K562 (cell line): ENCODE measurements at regions not wholly inside any gene's neighbourhood (a gene's known extent, or its start where the extent isn't known, plus 50 kb on each side); places are given as distances from the start of the nearest gene placed in this dataset.
A peak's percentile ranks its signal among the peaks of the same experiment; 100 is the strongest.

Experiments
- CBFA2T2 ChIP-seq: fragments of 450-650 bp; conservative IDR thresholded peaks from 2 replicates; pipeline ENCODE4 v1.6.1; 2017; ENCODE audit warnings: mild to moderate bottlenecking
- CHCHD3 ChIP-seq: fragments of 250-450 bp; sonication (Bioruptor Pico); IDR thresholded peaks from 2 replicates; pipeline ENCODE4 v2.1.2; 2022; ENCODE audit warnings: mild to moderate bottlenecking
- KLF10 ChIP-seq: fragments of 250-450 bp; sonication (Bioruptor Pico); IDR thresholded peaks from 2 replicates; pipeline ENCODE4 v1.6.1; 2021; ENCODE audit warnings: matching md5 sums
- MEF2A ChIP-seq: IDR thresholded peaks from 2 replicates; pipeline ENCODE4 v1.6.1; 2011; ENCODE audit warnings: low read depth, mild to moderate bottlenecking, low read length, moderate library complexity; ENCODE audit not compliant: control insufficient read depth
- NFE2 ChIP-seq: IDR thresholded peaks from 2 replicates; pipeline ENCODE4 v1.6.1; 2014; ENCODE audit warnings: antibody characterized with exemption, low read depth
- NFE2L1 ChIP-seq: fragments of 450-650 bp; IDR thresholded peaks from 2 replicates; pipeline ENCODE4 v1.6.1; 2016; ENCODE audit warnings: missing genetic modification characterization, low read depth, mild to moderate bottlenecking, missing compliant biosample characterization, moderate library complexity, borderline replicate concordance
- NR3C1 ChIP-seq: sonication (generic); formaldehyde crosslinking; IDR thresholded peaks from 2 replicates; pipeline ENCODE4 v1.8.1; 2022; ENCODE audit warnings: missing genetic modification reagents
- OTX1 ChIP-seq: fragments of 450-650 bp; formaldehyde crosslinking; IDR thresholded peaks from 2 replicates; pipeline ENCODE4 v1.4.0; 2022; ENCODE audit warnings: mild to moderate bottlenecking
- PHB ChIP-seq: fragments of 250-450 bp; sonication (Bioruptor Pico); IDR thresholded peaks from 2 replicates; pipeline ENCODE4 v1.5.0; 2021
- POU5F1 ChIP-seq: fragments of 150-350 bp; IDR thresholded peaks from 2 replicates; pipeline ENCODE4 v1.6.1; 2014; ENCODE audit warnings: borderline replicate concordance, low read length, low read depth, mild to moderate bottlenecking; ENCODE audit not compliant: partially characterized antibody
- REST ChIP-seq, 2 experiments: fragments of 450-650 bp; formaldehyde crosslinking in 1 of 2; IDR thresholded peaks; 2 replicates each; pipeline versions ENCODE4 v1.4.0 to v1.6.1; 2014 to 2020; ENCODE audit warnings: mild to moderate bottlenecking in 2 of 2, borderline replicate concordance in 1 of 2, low read depth in 1 of 2
- SNAPC5 ChIP-seq: fragments of 250-450 bp; sonication (Bioruptor Pico); IDR thresholded peaks from 2 replicates; pipeline ENCODE4 v1.8.0; 2021; ENCODE audit warnings: moderate library complexity, mild to moderate bottlenecking, inconsistent platforms
- SRSF3 ChIP-seq: fragments of 200-400 bp; formaldehyde crosslinking; IDR thresholded peaks from 2 replicates; pipeline ENCODE4 v1.6.1; 2016; ENCODE audit warnings: mild to moderate bottlenecking, low read length, moderate library complexity; ENCODE audit not compliant: insufficient read depth
- STAT5A ChIP-seq: IDR thresholded peaks from 2 replicates; pipeline ENCODE4 v1.6.1; 2012; ENCODE audit warnings: low read length, inconsistent platforms, borderline replicate concordance
- TAL1 ChIP-seq: fragments of 450-650 bp; IDR thresholded peaks from 2 replicates; pipeline ENCODE4 v1.6.1; 2016; ENCODE audit warnings: mild to moderate bottlenecking
- ZBTB11 ChIP-seq, 3 experiments: fragments of 200-800 bp in 1 of 3; fragments of 250-450 bp in 1 of 3; fragments of 450-650 bp in 1 of 3; sonication (Bioruptor Pico) in 1 of 3; sonication (Bioruptor generic) in 1 of 3; formaldehyde crosslinking in 1 of 3; IDR thresholded peaks; 2 replicates each; pipeline versions ENCODE4 v1.6.1 to v1.8.0; 2016 to 2022; ENCODE audit warnings: mild to moderate bottlenecking in 2 of 3, missing genetic modification characterization in 2 of 3, missing compliant biosample characterization in 1 of 3, moderate library complexity in 1 of 3
- ZNF212 ChIP-seq: fragments of 450-650 bp; formaldehyde crosslinking; IDR thresholded peaks from 2 replicates; pipeline ENCODE4 v1.4.0; 2020; ENCODE audit warnings: mild to moderate bottlenecking
- ZNF253 ChIP-seq: fragments of 250-450 bp; sonication (Bioruptor Pico); conservative IDR thresholded peaks from 2 replicates; pipeline ENCODE4 v1.6.1; 2021; ENCODE audit warnings: mild to moderate bottlenecking

GRCh38 chr12:116346222-116346621, 68.7 kb upstream of the MED13L start (continued):
- no peak for TF ChIP-seq SNAPC5
- TF ChIP-seq ZBTB11 (CRISPR knock-in tag; IDR thresholded peaks at IDR 0.05) = no peak
- no peak for TF ChIP-seq SRSF3
- peak; percentile 54 for TF ChIP-seq REST (IDR thresholded peaks at IDR 0.05; ENCODE audit: borderline replicate concordance)
- no peak for TF ChIP-seq REST (CRISPR knock-in tag; IDR thresholded peaks at IDR 0.05; ENCODE audit: low read depth)
- no peak for TF ChIP-seq ZNF212
- no peak for TF ChIP-seq PHB (CRISPR knock-in tag)
- no peak for TF ChIP-seq KLF10
- no peak for TF ChIP-seq POU5F1
- no peak for TF ChIP-seq OTX1 (CRISPR knock-in tag)
- no peak for TF ChIP-seq ZNF253 (CRISPR knock-in tag)
- TF ChIP-seq CHCHD3 (CRISPR knock-in tag) = no peak
- no peak for TF ChIP-seq NFE2
- TF ChIP-seq NR3C1 (CRISPR knock-in tag) = no peak
- no peak for TF ChIP-seq NFE2L1
- TF ChIP-seq MEF2A = peak; percentile 32; the same call in 1 of the 2 replicates
- TF ChIP-seq CBFA2T2 = peak; percentile 49
- TF ChIP-seq TAL1 = peak; percentile 53; the same call in 1 of the 2 replicates
- TF ChIP-seq STAT5A = no peak
